DLD1 (cell line): ENCODE measurements at regions not wholly inside any gene's neighbourhood (a gene's known extent, or its start where the extent isn't known, plus 50 kb on each side); places are given as distances from the start of the nearest gene placed in this dataset.
"Not testable (repeated sequence)": the region's sequence is repeated elsewhere in the genome, so short reads cannot be mapped to it uniquely, and the experiment has no call there.

Experiments
- in situ Hi-C: cut with HindIII; loops from 2 replicates; pipeline ENCODE4 v1.10.0; 2017; ENCODE audit warnings: low sequenced_read_pairs

DNA sequence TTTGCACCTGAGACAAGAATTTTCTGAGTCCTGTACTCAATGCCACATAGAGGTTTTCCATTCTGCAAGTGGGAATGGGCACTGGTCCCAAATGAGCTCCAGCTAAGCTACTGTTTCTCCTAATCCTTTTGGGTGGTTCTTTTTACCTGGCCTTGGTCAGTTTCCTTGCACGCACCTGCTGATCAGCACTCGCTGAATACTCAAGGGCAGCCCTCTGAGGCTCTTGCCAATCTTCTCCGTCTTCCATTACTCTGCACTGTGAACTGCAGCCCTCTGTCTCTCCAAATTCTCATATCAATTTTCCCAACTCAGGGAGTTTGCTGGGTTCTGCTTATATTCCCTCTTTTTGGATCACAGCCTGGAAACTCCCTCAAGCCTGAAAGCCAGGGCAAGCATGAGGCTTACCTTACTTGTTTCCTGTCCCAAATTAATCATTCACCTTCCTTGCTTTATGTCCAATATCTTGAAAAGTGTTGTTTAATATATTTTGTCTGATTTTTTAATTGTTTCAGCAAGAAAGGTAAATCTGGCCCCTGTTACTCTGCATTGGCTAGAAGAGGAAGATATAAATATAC, 138.0 kb upstream of the TBX18 start:
- in situ Hi-C loops, result no loop called here

DNA sequence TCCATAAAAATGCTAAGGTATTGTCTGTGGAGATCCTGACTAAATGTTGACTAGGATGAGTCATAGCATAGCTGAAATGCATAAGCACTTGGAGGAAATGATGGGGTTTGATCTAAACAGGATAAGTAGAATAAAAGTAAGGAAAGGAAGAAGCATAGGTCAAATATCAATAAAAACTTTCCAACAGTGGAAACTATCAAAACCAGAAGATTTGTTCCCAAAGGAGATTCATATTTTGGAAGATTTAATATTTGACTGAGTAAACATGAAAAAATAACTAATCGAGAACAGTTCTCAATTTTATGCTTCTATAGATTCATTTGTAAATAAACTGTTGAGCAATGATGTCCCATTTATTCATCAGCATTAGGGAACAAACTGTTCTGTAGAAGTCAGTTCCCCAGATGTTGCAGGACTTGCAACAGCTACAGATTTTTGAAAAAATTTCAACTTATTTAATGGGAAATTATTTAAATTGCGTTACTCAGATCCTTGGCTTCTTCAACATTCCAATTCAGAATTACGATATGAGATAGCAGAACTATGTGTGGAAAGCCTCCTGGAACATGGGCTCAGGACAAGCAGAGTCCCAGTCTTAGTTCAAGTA, 133.7 kb upstream of the TBX18 start:
- in situ Hi-C loops, result no loop called here

DNA sequence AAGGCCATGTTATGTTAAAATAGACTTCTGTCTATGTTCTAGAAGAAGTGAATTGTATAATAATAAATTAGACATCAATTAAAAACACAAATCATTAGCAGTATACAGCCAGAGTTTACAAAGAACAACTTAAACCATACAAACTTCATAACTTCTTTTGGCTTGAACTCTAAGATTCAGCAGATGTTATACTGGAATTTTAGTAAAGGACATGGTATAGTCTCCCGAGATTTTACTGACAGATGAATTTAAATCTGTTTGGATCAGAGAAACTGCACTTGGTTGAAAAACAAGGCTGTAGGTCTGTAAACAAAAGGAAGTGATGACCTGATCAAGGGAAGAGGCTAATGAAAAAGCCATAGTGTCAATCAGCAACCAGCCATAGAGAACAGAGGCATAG, 132.6 kb upstream of the TBX18 start:
- in situ Hi-C loops, result no loop called here

DNA sequence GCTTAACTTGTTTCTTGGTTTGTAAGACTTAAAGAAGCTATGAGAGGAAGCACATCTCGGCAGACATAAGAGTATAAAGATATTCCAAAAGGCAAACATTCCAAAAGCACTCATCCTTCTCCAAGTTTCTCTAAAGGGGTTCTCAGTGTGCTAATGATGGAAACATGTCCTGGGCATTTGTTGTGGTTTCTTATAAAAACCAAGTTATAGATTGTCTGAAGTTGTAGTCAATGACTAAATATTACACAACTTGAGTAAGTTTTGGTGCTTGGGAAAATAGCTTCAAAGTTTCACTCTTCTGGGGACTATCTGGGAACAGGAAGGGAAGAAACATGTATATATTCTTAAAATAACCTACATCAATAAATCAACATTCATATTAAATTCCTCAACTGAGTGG, 128.3 kb upstream of the TBX18 start:
- in situ Hi-C loops, result no loop called here

DNA sequence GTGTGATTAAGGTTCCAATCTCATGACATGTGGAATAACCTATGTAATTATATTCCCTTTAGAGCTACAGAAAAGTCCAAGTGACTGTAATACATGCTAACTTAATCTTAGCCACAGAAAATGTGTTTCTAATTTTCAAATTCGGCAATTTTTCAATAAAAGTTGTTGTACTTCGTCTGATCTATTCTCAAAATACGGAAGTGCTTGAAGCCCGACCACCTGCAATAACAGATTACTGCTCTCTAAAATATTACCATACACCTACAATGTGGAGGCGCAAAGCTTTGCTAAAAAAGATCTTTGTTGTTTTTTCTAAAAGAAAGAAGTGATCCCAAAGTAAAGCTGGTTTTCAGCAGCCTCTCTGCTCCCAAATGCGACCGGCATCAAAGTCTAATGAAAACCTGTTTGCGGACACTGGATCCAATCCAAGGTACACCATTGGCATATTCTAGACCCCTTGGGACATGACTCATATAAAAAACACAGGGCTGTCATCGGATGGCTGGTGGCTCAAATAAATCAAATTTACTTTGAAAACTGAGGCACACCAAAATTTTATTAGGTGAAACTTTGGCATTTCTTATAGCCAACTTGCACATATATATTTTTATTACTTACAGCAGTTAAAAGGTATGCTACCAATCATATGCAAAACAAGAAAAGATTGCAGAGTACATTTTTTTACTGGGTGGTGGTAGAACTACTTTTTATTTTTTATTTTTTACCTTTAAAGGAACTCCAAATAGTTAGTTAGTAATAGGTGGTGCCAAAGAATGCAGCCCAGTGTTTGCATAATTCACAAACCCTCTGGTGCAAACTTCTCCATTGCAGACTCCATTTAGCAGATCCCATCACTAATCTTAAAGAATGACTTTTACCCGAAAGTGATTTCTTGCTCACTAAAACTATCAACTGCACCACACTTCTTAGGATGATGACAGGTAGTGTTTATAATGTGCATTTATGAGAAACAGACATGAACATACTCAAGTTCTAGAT, 118.7 kb upstream of the TBX18 start:
- in situ Hi-C loops, result no loop called here

DNA sequence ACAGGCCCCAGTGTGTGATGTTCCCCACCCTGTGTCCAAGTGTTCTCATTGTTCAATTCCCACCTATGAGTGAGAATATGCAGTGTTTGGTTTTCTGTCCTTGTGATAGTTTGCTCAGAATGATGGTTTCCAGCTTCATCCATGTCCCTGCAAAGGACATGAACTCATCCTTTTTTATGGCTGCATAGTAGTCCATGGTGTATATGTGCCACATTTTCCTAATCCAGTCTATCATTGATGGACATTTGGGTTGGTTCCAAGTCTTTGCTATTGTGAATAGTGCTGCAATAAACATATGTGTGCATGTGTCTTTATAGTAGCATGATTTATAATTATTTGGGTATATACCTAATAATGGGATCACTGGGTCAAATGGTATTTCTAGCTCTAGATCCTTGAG, 115.0 kb upstream of the TBX18 start:
- in situ Hi-C loops, result not testable (repeated sequence)

DNA sequence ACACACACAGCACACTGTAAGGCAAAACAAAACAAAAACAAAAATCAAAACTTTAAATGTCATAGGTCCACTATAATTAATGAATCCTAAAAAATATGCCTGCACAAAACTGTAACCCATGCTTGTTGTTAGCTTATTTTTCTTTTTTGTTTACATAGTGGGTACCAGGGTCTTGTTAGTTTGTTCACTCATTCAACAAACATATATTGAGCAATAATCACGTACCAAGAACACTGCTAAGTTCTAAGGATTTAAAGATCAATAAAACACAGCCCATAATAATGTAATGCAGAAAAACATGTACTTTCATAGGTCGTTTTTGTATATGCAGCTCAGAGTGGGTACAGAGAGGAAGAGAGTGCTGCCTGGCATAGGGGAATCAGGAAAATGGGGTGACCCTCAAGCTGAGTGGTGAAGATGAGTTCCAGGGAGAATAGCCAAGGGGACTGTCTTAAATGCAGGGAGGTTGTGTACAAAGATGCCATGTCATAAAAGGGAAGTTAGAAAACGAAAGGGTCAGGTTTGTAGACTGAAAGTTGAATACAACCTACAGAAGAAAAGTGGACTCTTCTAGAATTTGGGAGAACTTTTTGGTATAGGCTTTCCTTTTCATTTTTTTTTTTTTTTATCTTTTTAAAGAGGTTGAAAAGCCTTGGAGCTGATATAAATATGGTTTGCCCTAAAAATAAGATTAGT, 113.3 kb upstream of the TBX18 start:
- in situ Hi-C loops, result no loop called here

DNA sequence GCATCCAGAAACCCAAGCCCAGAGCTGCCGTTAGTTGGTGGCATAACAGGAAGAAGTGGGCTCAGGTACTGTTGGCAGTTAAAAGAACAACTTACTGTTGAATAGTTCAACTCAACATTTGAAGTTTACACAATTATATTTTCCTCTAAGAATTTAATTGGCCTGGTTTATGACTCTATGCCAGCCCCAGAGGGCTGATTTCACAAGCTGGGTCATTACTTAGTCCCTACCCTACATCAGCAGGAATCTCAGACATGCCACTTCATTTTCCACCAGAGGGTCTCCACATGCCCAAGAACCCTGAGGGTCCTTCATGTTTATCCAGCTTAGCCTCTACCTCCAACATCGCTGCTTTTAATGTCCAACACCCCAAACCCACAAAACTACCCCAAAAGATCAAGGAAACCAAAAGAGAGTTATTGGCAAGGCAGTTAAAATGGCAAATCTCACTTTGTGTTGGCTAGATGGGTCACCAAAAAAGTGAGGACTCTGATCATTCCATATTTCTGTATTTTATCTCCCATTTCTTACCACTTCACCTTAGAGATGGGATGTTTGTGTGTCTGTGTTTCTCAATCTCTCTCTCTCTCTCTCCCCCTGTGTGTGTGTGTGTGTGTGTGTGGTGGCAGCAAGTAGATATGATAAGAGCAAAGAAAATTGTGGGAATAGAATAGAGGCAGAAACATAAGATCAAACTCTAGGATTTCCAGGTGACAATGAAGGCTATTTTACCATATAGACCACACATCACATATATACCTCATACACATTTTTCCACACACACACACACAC, 112.5 kb upstream of the TBX18 start:
- in situ Hi-C loops, result no loop called here

DNA sequence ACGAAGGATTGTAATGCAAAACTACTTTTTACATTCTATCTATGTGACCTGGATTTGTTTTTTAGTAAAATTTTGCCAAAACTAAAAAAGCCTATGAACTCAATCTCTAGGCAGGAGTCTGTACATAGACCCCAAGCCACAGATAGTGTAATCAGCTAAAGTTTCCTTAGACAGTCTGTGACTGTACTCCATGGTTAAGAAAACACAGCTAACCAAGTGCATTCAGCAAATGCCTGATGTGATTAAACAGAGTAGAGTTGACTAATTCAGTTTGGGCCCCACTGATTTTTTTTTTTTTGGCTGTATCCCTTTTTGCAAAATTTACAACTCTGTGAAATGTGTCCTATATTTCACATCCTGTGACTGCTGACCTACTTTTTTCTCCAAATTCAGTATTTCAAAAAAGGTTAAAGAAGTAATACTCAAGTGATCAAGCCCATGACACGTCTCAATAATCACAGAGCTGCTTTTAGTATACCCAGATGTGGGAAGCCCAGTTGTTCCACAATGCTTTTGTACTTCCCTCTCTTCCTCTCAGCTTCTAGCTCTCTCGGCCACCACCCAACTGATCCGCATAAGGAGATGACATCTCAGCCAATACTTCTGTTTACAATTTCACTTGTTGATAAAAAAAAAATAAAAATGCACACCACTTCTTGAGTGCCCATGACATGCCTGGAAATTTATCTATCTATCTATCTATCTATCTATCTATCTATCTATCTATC, 108.8 kb upstream of the TBX18 start:
- in situ Hi-C loops, result no loop called here

DNA sequence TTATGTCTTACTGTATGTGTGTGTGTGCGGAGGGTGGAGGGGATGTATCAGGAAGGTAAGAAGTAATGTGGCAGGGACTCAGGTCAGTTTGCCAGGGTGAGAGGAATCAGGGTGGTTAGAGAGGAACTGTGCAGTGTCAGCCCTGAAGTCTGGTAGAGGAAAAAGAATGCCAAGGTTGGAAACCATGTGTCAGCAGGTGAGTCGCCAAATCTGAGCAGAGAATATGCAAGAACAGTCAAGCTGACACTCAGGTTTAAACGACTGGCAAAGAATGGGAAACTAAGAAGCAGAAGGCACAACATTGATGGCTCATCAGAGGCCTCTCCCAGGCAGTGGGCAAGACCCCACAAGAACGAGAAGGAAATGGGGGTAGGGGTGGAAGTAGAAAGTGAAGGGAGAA, 107.5 kb upstream of the TBX18 start:
- in situ Hi-C loops, result no loop called here

DNA sequence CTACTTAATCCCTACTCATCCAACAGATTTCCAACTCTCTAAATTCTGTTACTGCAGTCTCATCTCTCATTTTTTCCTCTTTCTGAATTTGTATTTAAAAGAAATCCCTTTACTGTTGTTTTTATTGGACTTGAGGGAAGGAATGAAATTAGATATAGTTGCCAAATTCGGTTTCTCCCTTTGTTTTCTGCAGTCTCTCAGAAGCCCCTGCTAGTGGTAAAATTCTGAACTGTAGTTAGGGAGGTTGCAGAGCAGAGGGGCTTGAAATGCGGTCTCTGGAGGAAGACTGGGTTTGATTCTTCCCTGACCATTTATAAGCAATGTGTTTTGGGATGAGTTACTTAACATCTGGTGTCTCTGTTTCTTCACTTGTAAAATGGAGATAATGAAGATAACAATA, 106.3 kb upstream of the TBX18 start:
- in situ Hi-C loops, result no loop called here

DNA sequence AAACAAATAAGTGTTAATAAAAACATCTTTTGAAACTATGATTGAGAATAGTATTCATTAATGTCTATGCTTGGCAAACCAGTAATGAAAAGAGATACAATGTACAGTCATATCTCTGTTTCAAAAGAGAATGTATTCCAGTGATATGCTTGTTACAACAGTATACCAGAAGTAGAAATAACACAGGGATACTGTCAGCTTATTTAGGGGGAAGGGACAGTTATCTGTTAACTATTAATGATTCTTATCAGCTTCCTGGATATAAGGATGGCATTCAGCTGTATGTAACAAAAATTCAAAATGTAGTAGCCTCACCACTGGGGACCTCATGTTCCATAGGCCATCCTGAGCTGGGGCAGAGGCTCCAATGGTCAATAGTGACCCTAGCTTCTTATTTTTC, 103.8 kb upstream of the TBX18 start:
- in situ Hi-C loops, result no loop called here

DNA sequence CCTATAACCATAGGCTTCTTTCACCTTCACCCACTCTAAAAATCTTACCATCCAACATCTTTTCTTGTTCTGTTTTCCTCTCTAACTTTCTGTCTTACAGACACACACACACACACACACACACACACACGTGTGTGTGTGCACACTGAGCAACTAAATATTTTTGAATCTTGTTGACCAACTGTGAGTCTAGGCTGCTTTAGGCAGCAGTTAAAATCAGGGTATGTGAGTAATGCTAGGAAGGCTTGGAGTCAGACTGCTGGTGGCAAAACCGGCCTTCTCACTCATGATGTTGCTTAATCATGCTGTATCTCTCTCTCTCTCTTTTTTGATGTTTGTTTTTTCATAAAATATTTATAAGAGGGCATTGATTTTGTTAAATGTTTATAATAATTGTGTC, 103.1 kb upstream of the TBX18 start:
- in situ Hi-C loops, result no loop called here

DNA sequence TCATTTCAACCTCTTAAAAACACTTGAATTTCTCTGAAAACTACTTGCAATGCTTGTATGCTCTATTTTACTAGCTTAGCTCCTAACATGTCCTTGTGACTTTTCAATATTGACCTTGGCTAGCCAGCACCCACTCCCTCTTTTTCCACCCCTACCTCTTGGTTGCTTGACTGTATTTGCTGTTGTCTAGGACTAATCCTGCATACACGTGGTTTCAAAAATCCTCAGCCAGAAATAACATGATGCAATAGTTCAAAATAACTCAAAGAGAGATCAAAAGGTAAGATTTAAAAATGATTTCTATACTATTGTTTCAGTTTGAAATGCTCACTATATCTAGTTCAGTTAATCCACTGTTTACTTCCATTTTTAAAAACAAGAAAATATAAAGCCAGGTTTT, 102.3 kb upstream of the TBX18 start:
- in situ Hi-C loops, result no loop called here

DNA sequence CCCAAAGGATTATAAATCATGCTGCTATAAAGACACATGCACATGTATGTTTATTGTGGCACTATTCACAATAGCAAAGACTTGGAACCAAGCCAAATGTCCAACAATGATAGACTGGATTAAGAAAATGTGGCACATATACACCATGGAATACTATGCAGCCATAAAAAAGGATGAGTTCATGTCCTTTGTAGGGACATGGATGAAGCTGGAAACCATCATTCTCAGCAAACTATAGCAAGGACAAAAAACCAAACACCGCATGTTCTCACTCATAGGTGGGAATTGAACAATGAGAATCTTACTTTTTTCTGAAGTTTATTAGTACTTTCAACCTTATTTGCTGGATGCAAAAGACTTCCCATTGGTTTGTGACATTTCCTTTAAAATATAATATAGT, 101.0 kb upstream of the TBX18 start:
- in situ Hi-C loops, result not testable (repeated sequence)

DNA sequence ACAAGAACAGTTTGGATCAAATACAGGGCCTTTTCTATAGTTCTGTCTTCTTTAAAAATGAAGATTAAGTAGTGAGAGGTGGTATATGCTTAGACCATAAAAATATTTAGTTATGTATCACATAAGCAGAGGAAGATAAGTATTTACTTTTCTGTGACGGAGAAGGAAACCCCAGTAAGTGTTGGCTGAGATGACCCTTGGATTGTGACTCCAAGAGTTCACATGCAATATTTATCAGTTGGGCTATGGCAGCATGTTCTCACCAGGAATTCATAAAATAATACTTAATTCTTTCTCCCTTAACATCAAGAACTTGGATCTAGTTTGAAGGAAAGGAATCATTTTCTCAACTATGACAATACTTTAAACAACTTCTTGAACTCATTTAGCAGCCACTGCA, 98.4 kb upstream of the TBX18 start:
- in situ Hi-C loops, result no loop called here

DNA sequence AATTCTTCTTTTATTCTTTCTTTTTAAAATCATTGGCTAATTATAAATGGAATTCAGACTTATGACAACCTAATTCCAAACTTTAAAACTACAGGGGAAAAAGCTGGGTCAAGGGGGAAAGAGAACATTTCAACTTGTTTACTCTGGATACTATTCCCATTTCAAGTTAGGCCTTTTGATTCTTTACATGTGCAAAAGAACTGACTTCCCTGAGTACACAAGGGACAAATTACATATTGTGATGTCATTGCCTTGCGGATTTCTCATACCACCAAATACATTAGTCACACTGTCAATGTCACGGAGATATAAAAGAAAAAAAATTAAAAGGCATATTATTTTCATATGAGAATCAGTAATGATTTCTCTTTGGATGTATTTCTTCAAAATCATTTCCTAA, 96.5 kb upstream of the TBX18 start:
- in situ Hi-C loops, result no loop called here

DNA sequence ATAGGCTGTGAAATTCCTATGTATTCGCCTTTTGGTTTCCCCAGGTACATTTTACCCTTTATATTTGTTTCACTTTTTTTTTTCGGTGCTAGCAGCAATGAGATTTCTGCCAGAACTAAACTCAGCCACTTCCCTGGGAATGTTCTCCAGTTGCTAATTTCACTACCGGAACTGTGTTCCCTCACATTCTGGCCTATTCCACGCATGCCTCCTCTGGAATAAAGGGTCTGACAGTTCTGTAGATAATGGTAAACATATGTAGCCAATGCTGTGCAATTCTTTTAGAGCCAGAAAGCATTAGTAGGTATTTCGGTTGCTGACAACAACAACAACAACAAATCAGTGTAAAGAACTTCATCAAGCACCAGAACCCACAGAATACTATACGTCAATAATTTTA, 96.1 kb upstream of the TBX18 start:
- in situ Hi-C loops, result no loop called here

DNA sequence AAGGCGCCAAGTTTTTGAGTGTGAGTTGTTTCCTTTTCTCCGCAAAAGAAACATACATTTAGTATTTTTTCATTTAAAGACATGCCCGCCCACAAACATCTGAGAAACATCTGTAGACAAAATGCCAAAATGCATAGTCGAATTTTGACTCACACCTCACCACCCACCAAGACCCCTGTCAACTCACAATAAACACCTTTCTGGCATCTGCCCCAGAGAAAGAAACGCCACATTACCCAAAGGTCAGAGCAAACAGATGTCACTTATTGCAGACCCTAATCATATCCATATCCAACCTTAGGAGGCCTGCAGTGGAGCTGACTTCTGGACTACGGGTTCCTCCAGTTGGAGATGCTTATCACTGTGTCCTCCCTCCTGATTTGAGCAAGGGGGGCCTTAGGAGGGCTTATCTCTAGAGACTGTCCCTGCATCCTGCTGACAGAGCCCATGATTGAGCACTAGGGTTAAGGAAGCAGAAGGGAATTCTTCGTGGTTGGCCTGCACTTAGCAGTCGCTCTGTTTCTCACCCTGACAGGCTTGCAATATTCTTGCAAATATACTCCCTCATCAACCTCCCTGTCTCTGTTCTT, 90.5 kb upstream of the TBX18 start:
- in situ Hi-C loops, result no loop called here

DNA sequence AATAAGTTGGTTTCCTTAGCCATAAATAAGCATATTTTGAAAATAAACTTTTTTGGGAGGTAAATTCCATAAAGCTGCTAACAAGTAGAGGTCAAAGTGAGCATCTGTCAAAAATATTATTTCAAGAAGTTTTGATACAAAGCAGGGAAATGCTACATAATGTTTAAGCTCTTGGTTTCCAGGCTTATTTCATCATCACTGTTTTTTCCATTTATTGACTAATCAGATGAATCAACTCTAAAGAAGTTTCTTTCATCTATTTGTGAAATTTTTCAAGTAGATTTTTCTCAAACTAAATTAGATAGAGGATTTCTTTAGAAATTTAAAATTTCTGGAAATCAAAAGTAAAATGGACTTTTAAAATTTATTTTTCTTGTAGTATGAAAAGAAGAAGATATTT, 89.5 kb upstream of the TBX18 start:
- in situ Hi-C loops, result no loop called here
